HL-60/S4 treated with retinoic acid at 250 ng/mL for 4 days and 3 days (cell line): ENCODE measurements at regions not wholly inside any gene's neighbourhood (a gene's known extent, or its start where the extent isn't known, plus 50 kb on each side); places are given as distances from the start of the nearest gene placed in this dataset.
"Not testable (repeated sequence)": the region's sequence is repeated elsewhere in the genome, so short reads cannot be mapped to it uniquely, and the experiment has no call there.

Source experiments
- in situ Hi-C: fragments of 300-500 bp; cut with MboI; formaldehyde crosslinking; loops from 2 replicates; pipeline ENCODE4 v1.7.0; 2022; ENCODE audit warnings: low sequenced_read_pairs

DNA sequence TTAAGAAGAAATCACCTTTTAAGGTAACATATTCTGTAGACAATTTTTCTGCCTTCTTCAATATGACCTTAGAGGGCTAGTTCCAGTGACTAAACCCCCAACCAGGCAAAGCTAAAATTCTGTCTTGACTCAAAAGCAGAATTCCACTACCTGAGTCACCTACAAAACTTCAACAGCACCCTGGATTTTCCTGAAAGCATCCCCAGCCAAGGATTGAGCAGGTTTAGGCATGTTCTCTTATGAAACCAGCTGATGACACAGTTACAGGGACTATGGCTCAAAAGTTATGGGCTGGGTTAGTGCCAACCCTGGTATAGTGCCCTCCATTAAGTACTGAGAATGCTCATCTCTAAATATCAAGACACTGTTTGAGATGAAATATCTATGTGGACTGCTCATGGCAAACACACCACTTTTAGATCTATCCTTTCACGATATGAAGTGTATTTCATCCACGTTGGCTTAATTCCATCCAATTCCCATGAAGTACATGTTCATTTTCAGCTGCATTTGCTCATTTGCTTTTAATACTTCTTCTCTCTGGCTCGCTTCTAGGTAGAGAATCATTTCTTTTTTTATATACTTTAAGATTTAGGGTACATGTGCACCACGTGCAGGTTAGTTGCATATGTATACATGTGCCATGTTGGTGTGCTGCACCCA lies 53.6 kb upstream of the TNFAIP3 start:
- in situ Hi-C loops = no loop called here

DNA sequence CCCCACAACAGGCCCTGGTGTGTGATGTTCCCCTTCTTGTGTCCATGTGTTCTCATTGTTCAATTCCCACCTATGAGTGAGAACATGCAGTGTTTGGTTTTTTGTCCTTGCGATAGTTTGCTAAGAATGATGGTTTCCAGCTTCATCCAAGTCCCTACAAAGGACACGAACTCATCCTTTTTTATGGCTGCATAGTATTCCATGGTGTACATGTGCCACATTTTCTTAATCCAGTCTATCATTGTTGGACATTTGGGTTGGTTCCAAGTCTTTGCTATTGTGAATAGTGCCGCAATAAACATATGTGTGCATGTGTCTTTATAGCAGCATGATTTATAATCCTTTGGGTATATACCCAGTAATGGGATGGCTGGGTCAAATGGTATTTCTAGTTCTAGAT lies 53.0 kb upstream of the TNFAIP3 start:
- in situ Hi-C loops = not testable (repeated sequence)

DNA sequence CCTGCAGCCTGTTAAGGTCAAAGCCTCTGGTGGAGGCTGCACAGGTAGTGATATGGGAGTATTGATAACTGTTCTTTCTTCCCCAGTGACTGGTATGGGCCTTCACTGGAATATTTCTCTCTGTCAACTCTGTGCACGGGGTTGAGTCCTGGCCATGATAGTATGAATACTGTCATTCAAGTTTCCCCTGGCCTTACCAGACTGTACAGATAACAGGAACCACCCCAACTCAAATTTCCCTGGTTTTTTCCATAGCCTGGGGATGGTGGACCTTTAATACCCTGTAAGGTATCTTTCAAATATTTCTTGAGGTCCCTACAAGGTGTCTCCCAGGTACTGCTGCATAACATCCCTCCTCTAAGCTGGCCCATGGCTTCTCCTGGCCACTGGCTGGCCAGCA lies 51.4 kb upstream of the TNFAIP3 start:
- in situ Hi-C loops = no loop called here

DNA sequence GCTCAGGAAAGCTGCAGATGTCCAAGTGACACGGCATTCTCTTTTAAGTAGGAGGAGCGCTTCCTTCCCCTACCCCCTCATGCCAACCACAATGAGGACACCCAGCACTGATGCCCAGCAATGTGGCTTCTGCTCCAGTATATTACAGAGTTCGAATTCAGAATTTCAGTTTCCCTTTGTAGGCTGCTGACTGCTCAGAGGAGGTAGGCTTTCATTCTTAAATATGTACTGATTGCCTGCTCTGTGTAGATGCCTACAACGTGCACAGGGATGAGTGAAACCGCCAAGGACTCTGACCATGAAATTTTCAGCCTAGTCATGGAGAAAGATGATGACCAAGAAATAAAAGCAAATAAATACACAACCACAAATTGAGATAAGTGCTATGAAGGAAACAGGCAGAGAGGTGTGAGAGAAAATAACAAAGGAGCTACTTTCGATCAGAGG lies 50.9 kb upstream of the TNFAIP3 start:
- in situ Hi-C loops = no loop called here

DNA sequence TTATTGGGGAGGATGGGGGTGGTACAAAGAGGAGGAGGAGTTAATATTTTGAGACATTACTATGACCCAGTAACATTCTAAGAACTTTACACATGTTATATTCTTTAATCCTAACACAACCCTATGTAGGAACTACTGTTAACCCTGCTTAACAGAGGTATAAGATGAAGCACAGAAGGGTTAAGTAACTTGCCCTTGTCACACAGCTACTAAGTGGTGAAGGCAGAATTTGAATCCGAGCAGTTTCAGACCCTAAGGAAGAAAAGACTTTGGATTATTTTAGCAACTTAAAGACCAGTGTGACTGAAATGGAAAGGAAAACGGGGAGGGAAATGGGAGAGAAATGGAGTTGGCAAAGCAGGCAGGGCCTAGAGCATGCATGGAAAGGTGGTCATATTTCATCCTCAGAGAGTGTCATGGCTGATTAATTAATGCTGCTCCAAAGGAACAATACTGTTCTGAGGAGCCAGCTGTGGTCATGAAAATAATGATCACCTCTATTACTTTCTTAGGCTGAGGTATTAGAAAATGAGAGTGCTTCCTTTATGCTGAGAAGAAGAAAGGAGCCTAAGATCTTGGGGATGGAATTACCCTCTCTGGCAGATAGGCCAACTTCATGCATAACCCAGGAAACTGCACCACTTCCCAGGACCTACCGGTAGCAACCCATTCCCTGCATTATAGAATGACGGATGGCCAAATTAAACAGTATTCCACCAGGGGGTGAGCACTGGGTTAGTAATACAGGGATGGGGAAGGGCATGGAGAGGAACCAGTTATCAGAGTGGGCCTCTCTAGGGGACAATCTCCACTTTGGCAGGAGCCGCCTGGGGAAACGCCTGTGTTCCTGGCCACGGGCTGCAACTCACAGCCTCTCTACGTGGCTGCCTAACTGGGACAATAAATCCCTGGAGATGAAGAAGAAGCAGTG lies 50.1 kb upstream of the TNFAIP3 start:
- in situ Hi-C loops = no loop called here
